Activated CD8-positive, alpha-beta memory T cell treated with anti-CD3 and anti-CD28 coated beads, Interleukin-2, amount 50 U/mL, for 48 hours (primary cell): ENCODE measurements at regions not wholly inside any gene's neighbourhood (a gene's known extent, or its start where the extent isn't known, plus 50 kb on each side); places are given as distances from the start of the nearest gene placed in this dataset.

Source experiments
- DNase-seq: peaks from one replicate; pipeline ENCODE4 v3.0.0-alpha.2; 2020

- DNase-seq = no peak
These were observed 56.6 kb downstream of the HLA-G start for GRCh38 chr6:29884261-29884660.

GRCh38 chr6:29886701-29887100, 55.6 kb upstream of the HLA-A start:
- DNase-seq = no peak

DNA sequence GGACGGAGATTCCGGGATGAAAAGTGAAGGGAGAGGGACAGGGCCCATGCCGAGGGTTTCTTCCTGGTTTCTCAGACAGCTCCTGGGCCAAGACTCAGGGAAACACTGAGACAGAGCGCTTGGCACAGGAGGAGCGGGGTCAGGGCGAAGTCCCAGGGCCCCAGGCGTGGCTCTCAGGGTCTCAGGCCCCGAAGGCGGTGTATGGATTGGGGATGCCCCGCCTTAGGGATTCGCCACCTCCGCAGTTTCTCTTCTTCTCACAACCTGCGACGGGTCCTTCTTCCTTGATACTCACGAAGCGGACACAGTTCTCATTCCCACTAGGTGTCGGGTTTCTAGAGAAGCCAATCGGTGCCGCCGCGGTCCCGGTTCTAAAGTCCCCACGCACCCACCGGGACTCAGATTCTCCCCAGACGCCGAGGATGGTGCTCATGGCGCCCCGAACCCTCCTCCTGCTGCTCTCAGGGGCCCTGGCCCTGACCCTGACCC, 55.0 kb upstream of the HLA-A start:
- DNase-seq = peak; percentile 61

- DNase-seq = peak; percentile 87
These were observed 54.2 kb upstream of the HLA-A start for GRCh38 chr6:29887819-29888776.
